H9 (cell line): ENCODE measurements at regions not wholly inside any gene's neighbourhood (a gene's known extent, or its start where the extent isn't known, plus 50 kb on each side); places are given as distances from the start of the nearest gene placed in this dataset.

Source experiments
- DNase-seq: peaks from one replicate; pipeline ENCODE4 v3.0.0-alpha.2; 2017
- H2AFZ ChIP-seq: one replicate; pipeline ENCODE4 v1.6.1; 2013; ENCODE audit warnings: mild to moderate bottlenecking, low read length, control low read depth, moderate library complexity
- H2AK5ac ChIP-seq: 2 replicates; pipeline ENCODE4 v1.6.1; 2013; ENCODE audit warnings: low read length, control low read depth, mixed read lengths; ENCODE audit not compliant: insufficient read length
- H2BK120ac ChIP-seq: one replicate; pipeline ENCODE4 v1.6.1; 2013; ENCODE audit warnings: low read depth, mild to moderate bottlenecking, low read length, control low read depth, inconsistent platforms; ENCODE audit not compliant: poor library complexity, severe bottlenecking
- H2BK12ac ChIP-seq: 2 replicates; pipeline ENCODE4 v1.6.1; 2013; ENCODE audit warnings: low read length, control low read depth, mixed read lengths, low read depth; ENCODE audit not compliant: insufficient read length
- H2BK15ac ChIP-seq: 2 replicates; pipeline ENCODE4 v1.6.1; 2013; ENCODE audit warnings: low read depth, low read length, control low read depth
- H2BK20ac ChIP-seq: one replicate; pipeline ENCODE4 v1.6.1; 2013; ENCODE audit warnings: low read depth, mild to moderate bottlenecking, low read length, control low read depth, inconsistent platforms; ENCODE audit not compliant: poor library complexity, severe bottlenecking
- H2BK5ac ChIP-seq: 2 replicates; pipeline ENCODE4 v1.6.1; 2013; ENCODE audit warnings: low read length, control low read depth, mixed read lengths; ENCODE audit not compliant: insufficient read length
- H3K14ac ChIP-seq: 2 replicates; pipeline ENCODE4 v1.6.1; 2013; ENCODE audit warnings: low read length, control low read depth; ENCODE audit not compliant: insufficient read depth
- H3K18ac ChIP-seq: 2 replicates; pipeline ENCODE4 v1.6.1; 2013; ENCODE audit warnings: low read depth, mild to moderate bottlenecking, mixed read lengths, low read length, control low read depth; ENCODE audit not compliant: insufficient read length
- H3K23ac ChIP-seq: 2 replicates; pipeline ENCODE4 v1.6.1; 2013; ENCODE audit warnings: low read length, control low read depth, mixed read lengths, low read depth; ENCODE audit not compliant: insufficient read length
- H3K23me2 ChIP-seq: 2 replicates; pipeline ENCODE4 v1.6.1; 2013; ENCODE audit warnings: low read depth, mild to moderate bottlenecking, mixed read lengths, low read length, control low read depth; ENCODE audit not compliant: insufficient read length, poor library complexity, severe bottlenecking
- H3K27ac ChIP-seq: 2 replicates; pipeline ENCODE4 v1.5.1; 2013; ENCODE audit warnings: low read length, control low read depth, mixed read lengths, low read depth; ENCODE audit not compliant: insufficient read length
- H3K27me3 ChIP-seq: 2 replicates; pipeline ENCODE4 v1.6.1; 2013; ENCODE audit warnings: low read length, control low read depth, inconsistent platforms; ENCODE audit not compliant: insufficient read depth
- H3K4ac ChIP-seq: 2 replicates; pipeline ENCODE4 v1.6.1; 2013; ENCODE audit warnings: low read depth, mild to moderate bottlenecking, control low read depth, inconsistent platforms, low read length, moderate library complexity
- H3K4me1 ChIP-seq: 2 replicates; pipeline ENCODE4 v1.6.1; 2013; ENCODE audit warnings: low read length, control low read depth, inconsistent platforms; ENCODE audit not compliant: insufficient read depth
- H3K4me2 ChIP-seq: 2 replicates; pipeline ENCODE4 v1.6.1; 2013; ENCODE audit warnings: low read length, control low read depth, mixed read lengths; ENCODE audit not compliant: insufficient read length, insufficient read depth
- H3K56ac ChIP-seq: 2 replicates; pipeline ENCODE4 v1.6.1; 2013; ENCODE audit warnings: low read depth, mild to moderate bottlenecking, mixed read lengths, low read length, control low read depth; ENCODE audit not compliant: insufficient read length
- H3K79me1 ChIP-seq: 2 replicates; pipeline ENCODE4 v1.6.1; 2013; ENCODE audit warnings: low read depth, mild to moderate bottlenecking, moderate library complexity, low read length, control low read depth, inconsistent platforms; ENCODE audit not compliant: insufficient read depth, poor library complexity, severe bottlenecking
- H3K79me2 ChIP-seq: 2 replicates; pipeline ENCODE4 v1.6.1; 2013; ENCODE audit warnings: low read length, control low read depth, inconsistent platforms; ENCODE audit not compliant: insufficient read depth
- H3K9ac ChIP-seq: 2 replicates; pipeline ENCODE4 v1.6.1; 2013; ENCODE audit warnings: low read length, control low read depth, mixed read lengths; ENCODE audit not compliant: insufficient read length; ENCODE audit errors: extremely low read depth
- H3K9me3 ChIP-seq: one replicate; pipeline ENCODE4 v1.6.1; 2013; ENCODE audit warnings: low read depth, low read length, inconsistent platforms; ENCODE audit not compliant: control insufficient read depth
- H3T11ph ChIP-seq: one replicate; pipeline ENCODE4 v1.6.1; 2013; ENCODE audit warnings: mild to moderate bottlenecking, low read length, control low read depth, inconsistent platforms
- H4K20me1 ChIP-seq: one replicate; pipeline ENCODE4 v1.6.1; 2013; ENCODE audit not compliant: control insufficient read depth, insufficient read length, insufficient read depth
- H4K5ac ChIP-seq: 2 replicates; pipeline ENCODE4 v1.6.1; 2013; ENCODE audit warnings: low read depth, mild to moderate bottlenecking, mixed read lengths, low read length, control low read depth; ENCODE audit not compliant: insufficient read length
- H4K8ac ChIP-seq: replicated peaks from 2 replicates; pipeline ENCODE4 v1.6.1; 2013; ENCODE audit warnings: low read length, control low read depth, mixed read lengths, low read depth; ENCODE audit not compliant: insufficient read length
- H4K91ac ChIP-seq: 2 replicates; pipeline ENCODE4 v1.6.1; 2013; ENCODE audit warnings: low read depth, mild to moderate bottlenecking, moderate library complexity, mixed read lengths, low read length, control low read depth; ENCODE audit not compliant: insufficient read length
- H3K27ac Mint-ChIP-seq, 3 experiments: 2 replicates in 2 of 3; 3 replicates in 1 of 3; pipeline ENCODE4 v1.8.0; 2020 to 2021; ENCODE audit warnings: mixed read lengths in 3 of 3, mild to moderate bottlenecking in 1 of 3, moderate library complexity in 1 of 3
- H3K27me3 Mint-ChIP-seq: 2 replicates; pipeline ENCODE4 v1.8.0; 2021; ENCODE audit warnings: low read depth, mild to moderate bottlenecking, moderate library complexity, mixed read lengths
- H3K36me3 Mint-ChIP-seq, 3 experiments: 2 replicates in 2 of 3; 3 replicates in 1 of 3; pipeline ENCODE4 v1.8.0; 2020 to 2021; ENCODE audit warnings: low read depth in 3 of 3, mixed read lengths in 3 of 3; ENCODE audit not compliant: insufficient read depth in 1 of 3
- H3K4me1 Mint-ChIP-seq, 2 experiments: 2 replicates each; pipeline ENCODE4 v1.8.0; 2020; ENCODE audit warnings: mixed read lengths in 2 of 2
- H3K4me3 Mint-ChIP-seq, 2 experiments: 2 replicates in 1 of 2; 3 replicates in 1 of 2; pipeline ENCODE4 v1.8.0; 2020 to 2021; ENCODE audit warnings: mild to moderate bottlenecking in 2 of 2, mixed read lengths in 2 of 2, moderate library complexity in 1 of 2
- H3K9me3 Mint-ChIP-seq, 2 experiments: 2 replicates in 1 of 2; 3 replicates in 1 of 2; pipeline ENCODE4 v1.8.0; 2020; ENCODE audit warnings: mild to moderate bottlenecking in 2 of 2, mixed read lengths in 2 of 2, moderate library complexity in 1 of 2
- WGBS: extraction: QIAGEN DNeasy Blood & Tissue Kit; methylation state at CpG from one replicate; pipeline ENCODE4 v1.1.7; 2013; ENCODE audit warnings: missing lambda C conversion rate, low lambda C conversion rate, mixed read lengths; ENCODE audit not compliant: insufficient read length; ENCODE audit errors: extremely low coverage; 5-methylcytosine and 5-hydroxymethylcytosine counted together
- TF ChIP-seq, protein P1 (sequence below): fragments of 200-600 bp; sonication (generic); conservative IDR thresholded peaks from 3 replicates; pipeline ENCODE4 v1.8.0; 2021; ENCODE audit warnings: antibody characterized with exemption, mild to moderate bottlenecking

DNA sequence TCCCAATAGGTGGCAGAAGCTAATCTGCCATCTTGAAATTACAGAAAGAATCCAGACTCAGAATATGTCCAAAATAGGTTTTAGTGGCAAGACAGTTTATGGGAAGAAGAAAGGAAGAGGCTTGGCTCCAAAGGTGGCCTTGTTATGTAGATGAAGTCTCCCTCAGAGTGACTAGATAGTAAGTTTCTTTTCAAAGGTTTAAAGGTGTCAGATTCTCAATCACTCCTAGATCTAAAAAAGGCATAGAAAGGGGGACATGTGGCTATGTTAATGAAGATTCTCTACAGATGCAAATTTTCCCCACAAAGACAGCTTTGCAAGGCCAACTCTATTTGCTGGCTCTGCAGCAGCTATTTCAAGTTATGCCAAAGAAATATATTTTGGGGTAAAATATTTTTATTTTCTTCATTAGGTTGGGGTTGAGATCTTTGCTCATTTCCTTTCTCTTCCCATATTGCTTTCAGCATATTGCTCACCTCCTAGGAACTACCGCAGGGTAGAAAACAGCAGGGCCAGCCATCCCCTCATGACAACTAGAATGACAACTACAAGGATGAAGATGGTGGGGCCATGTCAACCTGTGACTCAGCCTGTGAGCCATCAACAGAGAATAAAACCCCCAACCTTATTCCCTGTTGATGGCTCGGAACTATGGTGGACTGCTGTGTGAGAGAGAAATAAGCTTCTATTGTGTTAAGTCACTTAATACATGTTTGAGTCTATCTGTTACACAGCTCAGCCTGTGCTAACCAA, 274.0 kb upstream of the GALNT17 start:
- Histone ChIP-seq H3K27ac (peak overlapping the region; percentile 77), H3K23ac (no peak overlapping the region), H3K9ac (no peak overlapping the region), H3K9me3 (no peaks in the 10 kb centered on the region), H4K5ac (no peak overlapping the region), H2BK12ac (no peak overlapping the region), H4K20me1 (no peaks in the 10 kb centered on the region), H2BK15ac (no peak overlapping the region), H4K91ac (no peak overlapping the region), H2BK5ac (no peak overlapping the region), H3K23me2 (no peaks in the 10 kb centered on the region), H2BK120ac (no peak overlapping the region), H3K18ac (peak overlapping the region; percentile 45), H3K14ac (no peak overlapping the region), H2AK5ac (no peak overlapping the region), H3K56ac (no peak overlapping the region), H3K79me1 (no peaks in the 10 kb centered on the region), H2BK20ac (no peak overlapping the region), H3T11ph (no peak overlapping the region), H2AFZ (no peak overlapping the region), H3K4me1 (peaks cover 7% of the 10 kb centered on the region; the same call in 1 of the 2 replicates), H3K4ac (no peak overlapping the region), H3K4me2 (peak overlapping the region; percentile 17), H3K27me3 (no peaks in the 10 kb centered on the region), H4K8ac (no peak overlapping the region), H3K79me2 (no peaks in the 10 kb centered on the region)
- no peak overlapping the region for H3K4me3 Mint-ChIP-seq
- DNase-seq = peak; percentile 60
- H3K27me3 Mint-ChIP-seq = no peaks in the 10 kb centered on the region; the same call in none of the 2 replicates
- no CpG with 5 or more reads among the region's 2 CpGs for WGBS
- H3K36me3 Mint-ChIP-seq = peaks cover 13 to 37% (median 21%) of the 10 kb centered on the region in 3 experiments
- H3K4me1 Mint-ChIP-seq = peaks cover 0 to 15% of the 10 kb centered on the region in 2 experiments; a peak in 2 of 4 replicates
- H3K27ac Mint-ChIP-seq = no peak overlapping the region
- TF ChIP-seq, protein P1, sequence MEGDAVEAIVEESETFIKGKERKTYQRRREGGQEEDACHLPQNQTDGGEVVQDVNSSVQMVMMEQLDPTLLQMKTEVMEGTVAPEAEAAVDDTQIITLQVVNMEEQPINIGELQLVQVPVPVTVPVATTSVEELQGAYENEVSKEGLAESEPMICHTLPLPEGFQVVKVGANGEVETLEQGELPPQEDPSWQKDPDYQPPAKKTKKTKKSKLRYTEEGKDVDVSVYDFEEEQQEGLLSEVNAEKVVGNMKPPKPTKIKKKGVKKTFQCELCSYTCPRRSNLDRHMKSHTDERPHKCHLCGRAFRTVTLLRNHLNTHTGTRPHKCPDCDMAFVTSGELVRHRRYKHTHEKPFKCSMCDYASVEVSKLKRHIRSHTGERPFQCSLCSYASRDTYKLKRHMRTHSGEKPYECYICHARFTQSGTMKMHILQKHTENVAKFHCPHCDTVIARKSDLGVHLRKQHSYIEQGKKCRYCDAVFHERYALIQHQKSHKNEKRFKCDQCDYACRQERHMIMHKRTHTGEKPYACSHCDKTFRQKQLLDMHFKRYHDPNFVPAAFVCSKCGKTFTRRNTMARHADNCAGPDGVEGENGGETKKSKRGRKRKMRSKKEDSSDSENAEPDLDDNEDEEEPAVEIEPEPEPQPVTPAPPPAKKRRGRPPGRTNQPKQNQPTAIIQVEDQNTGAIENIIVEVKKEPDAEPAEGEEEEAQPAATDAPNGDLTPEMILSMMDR = no peak
- H3K9me3 Mint-ChIP-seq = peaks cover 16 to 27% of the 10 kb centered on the region in 2 experiments
